Brain pericyte (primary cell): ENCODE measurements at regions not wholly inside any gene's neighbourhood (a gene's known extent, or its start where the extent isn't known, plus 50 kb on each side); places are given as distances from the start of the nearest gene placed in this dataset.
"Not testable (repeated sequence)": the region's sequence is repeated elsewhere in the genome, so short reads cannot be mapped to it uniquely, and the experiment has no call there.

Experiments used
- DNase-seq: peaks from one replicate; pipeline ENCODE4 v3.0.0-alpha.2; 2012; ENCODE audit warnings: low read depth, low spot score

DNA sequence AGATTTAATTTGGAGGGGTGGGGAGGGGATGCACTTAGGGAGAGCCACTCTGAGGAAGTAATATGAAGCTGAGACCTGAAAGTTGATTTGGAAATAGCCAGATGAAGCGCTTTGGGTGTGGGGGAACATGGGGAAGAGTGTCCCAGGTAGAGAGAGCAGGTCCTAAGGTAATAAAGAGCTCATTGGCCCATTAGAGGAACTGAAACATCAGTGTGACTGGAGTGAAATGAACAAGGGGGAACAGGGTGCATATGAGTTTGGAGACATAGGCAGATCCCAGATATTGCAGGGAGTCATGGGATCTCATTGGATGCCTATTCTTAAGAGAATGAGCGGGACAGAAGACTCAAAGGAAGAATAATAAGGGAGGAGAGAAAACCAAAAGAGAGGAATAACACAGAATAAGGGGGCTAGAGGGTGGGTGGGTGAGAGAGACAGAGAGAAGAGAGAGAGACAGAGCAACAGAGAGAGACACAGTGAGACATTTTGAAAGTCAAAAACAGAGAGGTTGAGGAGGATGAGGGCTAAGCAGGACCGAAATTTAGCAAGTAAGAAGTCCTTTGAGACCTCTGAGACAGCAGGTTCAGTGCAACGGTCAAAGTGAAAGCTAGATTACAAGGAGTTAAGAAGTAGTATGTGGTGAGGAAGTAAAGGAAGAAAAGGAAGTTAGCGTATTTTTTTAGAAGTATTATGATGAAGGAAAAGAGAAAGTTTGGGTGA lies 54.1 kb upstream of the NOTCH2NLA start:
- not testable (repeated sequence) for DNase-seq

DNA sequence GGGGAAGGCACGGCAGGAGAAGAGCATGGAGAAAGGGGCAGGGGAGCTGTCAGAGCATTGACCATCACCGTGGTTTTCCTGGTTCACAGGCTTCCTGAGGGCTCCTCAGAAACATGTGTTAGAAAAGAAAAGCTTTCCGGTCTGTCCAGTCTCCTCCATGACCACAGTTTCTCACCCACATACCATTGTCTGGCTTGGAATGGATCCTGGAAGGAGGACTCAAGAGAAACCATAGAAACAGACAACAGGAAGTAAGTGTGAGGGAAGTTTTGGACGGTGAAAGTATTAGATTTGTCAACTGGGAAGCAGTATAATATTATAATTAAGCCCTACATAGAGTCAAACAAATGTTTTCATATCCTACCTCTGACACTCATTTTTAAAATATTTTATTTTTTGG lies 52.7 kb upstream of the NOTCH2NLA start:
- DNase-seq, result not testable (repeated sequence)

DNA sequence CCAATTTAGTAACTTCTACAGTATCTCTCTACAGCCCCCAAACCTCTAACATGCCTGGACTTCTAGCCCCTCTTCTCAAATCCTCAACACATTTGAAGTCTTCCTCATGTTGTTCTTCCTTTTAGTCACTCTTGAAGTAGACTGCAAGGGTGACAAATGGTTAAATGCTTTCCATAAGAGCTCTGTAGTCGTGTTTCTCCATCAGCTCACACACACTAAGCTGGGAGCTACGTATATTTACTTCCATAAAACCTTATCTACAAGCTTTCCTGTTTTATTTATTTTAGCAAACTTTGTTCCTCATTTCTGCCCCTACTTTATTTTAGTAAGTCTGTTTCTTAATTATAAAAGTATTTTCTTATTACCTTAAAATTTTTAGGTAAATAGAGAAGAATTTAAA lies 49.9 kb upstream of the NOTCH2NLA start:
- not testable (repeated sequence) for DNase-seq
